D721Med (cell line): ENCODE measurements at regions not wholly inside any gene's neighbourhood (a gene's known extent, or its start where the extent isn't known, plus 50 kb on each side); places are given as distances from the start of the nearest gene placed in this dataset.
"Not testable (repeated sequence)": the region's sequence is repeated elsewhere in the genome, so short reads cannot be mapped to it uniquely, and the experiment has no call there.

Experiments
- DNase-seq: peaks from one replicate; pipeline ENCODE4 v3.0.0; 2011; ENCODE audit warnings: low spot score; ENCODE audit not compliant: insufficient read length
- FAIRE-seq: peaks from 2 replicates; lab custom pipeline; 2011; peaks lifted over from hg19 to GRCh38; lab: Jason Lieb, UNC
- CTCF ChIP-seq: IDR thresholded peaks from 2 replicates; pipeline ENCODE4 v1.5.1; 2012; ENCODE audit warnings: mild to moderate bottlenecking, control low read depth; ENCODE audit not compliant: insufficient read depth; ENCODE audit errors: missing control alignments

GRCh38 chr4:181799561-181800069 lies 443.6 kb upstream of the TENM3 start:
- no peak for TF ChIP-seq CTCF
- FAIRE-seq: no peak
- DNase-seq: no peak

DNA sequence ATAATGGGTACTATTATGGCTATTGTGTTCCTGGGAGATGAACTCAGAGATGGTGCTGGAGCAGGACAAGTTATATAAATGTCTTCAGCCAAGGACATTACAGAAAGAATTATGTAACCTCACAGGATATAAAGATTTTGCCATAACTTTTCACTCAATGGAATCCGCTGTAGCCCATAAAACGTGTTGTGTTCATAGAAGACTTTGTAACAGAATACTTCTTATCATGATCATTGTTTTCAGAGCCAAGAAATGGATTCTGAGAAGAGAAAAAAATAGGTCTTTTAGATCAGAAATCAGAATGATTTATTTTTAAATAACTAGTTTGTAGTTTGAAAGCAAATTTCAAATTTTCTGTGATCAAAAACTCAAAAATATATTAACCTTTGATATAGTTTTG lies 441.0 kb upstream of the TENM3 start:
- no peak for DNase-seq
- TF ChIP-seq CTCF: no peak
- FAIRE-seq: no peak

DNA sequence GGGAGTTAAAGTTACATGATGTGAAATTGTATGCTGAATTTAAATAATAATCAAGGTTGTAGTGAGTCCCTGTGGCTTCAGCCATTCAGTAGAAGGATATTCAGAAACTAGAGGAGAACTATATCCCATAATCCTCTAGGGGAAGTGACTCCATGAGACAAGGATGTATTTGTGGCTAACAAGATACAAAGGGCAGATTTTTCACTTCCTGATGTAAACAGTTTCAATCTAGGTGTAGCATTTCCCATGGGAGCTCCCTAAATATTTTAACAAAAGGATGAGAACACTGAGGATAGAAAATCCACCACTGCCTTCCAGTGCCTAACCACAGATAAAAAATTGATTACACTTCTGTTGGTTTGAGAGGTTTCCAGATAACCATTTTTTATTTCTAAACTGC lies 435.4 kb upstream of the TENM3 start:
- no peak for DNase-seq
- FAIRE-seq: no peak
- no peak for TF ChIP-seq CTCF

DNA sequence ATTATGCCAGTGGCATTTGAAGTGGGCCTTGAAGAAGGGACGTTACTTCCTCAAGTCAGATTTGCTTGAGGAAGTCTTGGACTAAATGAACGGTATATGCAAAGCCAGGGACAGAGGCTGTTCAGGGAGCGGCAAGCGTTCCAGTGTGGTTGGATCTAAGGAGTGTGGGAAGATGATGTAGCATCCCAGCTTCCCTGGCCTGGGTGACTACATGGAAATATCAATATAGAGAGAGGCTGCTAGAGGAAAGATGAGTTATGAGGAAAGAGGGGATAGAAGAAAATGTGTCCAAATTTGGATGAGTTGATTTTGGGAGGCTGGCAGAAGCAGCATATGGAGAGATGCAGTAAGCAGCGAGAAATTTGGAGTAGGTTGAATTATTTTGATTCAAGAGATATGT lies 432.5 kb upstream of the TENM3 start:
- TF ChIP-seq CTCF: no peak
- FAIRE-seq (no peak), DNase-seq (no peak)

DNA sequence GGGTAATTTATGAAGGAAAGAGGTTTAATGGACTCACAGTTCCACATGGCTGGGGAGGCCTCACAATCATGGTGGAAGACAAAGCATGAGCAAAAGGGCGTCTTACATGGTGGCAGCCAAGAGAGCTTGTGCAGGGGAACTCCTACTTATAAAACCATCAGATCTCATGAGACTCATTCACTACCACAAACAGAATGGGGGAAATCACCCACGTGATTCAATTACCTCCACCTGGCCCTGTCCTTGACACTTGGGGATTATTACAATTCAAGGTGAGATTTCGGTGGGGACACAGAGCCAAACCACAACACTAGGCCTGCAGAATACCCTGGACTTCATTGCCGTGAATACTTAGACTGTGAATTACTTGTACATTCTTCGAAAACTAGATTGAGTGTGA lies 431.7 kb upstream of the TENM3 start:
- FAIRE-seq, DNase-seq: not testable (repeated sequence)

GRCh38 chr4:181819946-181820345 lies 423.3 kb upstream of the TENM3 start:
- FAIRE-seq: no peak

DNA sequence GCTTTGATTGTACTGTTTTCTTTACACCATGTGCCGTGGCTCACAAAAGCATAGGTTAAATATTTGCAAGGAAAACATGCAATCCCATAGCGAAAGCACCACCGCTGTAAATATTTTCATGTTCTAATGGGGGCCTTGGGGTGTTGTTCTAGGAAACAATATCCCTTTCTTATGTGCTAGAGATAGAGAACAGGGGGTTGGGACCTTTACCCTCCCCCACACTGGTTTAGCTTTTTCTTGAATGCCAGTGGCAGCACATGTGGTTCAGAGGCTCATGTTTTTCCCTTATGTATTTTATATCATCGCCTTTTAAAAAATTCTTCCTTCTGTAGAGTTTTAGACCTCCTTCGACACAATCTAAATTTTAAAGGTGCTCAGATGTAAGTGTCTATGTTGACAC lies 422.6 kb upstream of the TENM3 start:
- no peak for TF ChIP-seq CTCF
- FAIRE-seq (no peak), DNase-seq (no peak)

More at GRCh38 chr4:181819946-181820345, 423.3 kb upstream of the TENM3 start:
- TF ChIP-seq CTCF: no peak
- no peak for DNase-seq
